ENCODE measurements at regions not wholly inside any gene's neighbourhood (a gene's known extent, or its start where the extent isn't known, plus 50 kb on each side); places are given as distances from the start of the nearest gene placed in this dataset.
A peak's percentile ranks its signal among the peaks of the same experiment; 100 is the strongest.

- no peak for DNase-seq (ENCODE audit: low read depth)
These were observed 91.3 kb downstream of the DHCR7 start for GRCh38 chr11:71356904-71357303.

GRCh38 chr11:71356280-71356876 is 91.8 kb downstream of the DHCR7 start:
- DNase-seq (ENCODE audit: low read depth) = no peak

- no peak for DNase-seq (ENCODE audit: low read depth)
These were observed 92.9 kb downstream of the DHCR7 start for GRCh38 chr11:71355281-71355680.

GRCh38 chr11:71354394-71355105 is 93.6 kb downstream of the DHCR7 start:
- no peak for DNase-seq (ENCODE audit: low read depth)

- DNase-seq (ENCODE audit: low read depth) = no peak
These were observed 95.4 kb downstream of the DHCR7 start for GRCh38 chr11:71352748-71353147.

- no peak for DNase-seq (ENCODE audit: low read depth)
These were observed 96.0 kb downstream of the DHCR7 start for GRCh38 chr11:71352226-71352625.

- DNase-seq (ENCODE audit: low read depth) = no peak
These were observed 97.2 kb upstream of the SHANK2 start for GRCh38 chr11:71349627-71350026.

- DNase-seq (ENCODE audit: low read depth) = no peak
These were observed 91.5 kb upstream of the SHANK2 start for GRCh38 chr11:71343828-71344400.

GRCh38 chr11:71342951-71343827 is 90.8 kb upstream of the SHANK2 start:
- peak; percentile 15 for DNase-seq (ENCODE audit: low read depth)

GRCh38 chr11:71342116-71342515 is 89.7 kb upstream of the SHANK2 start:
- no peak for DNase-seq (ENCODE audit: low read depth)

- DNase-seq (ENCODE audit: low read depth) = no peak
These were observed 89.2 kb upstream of the SHANK2 start for GRCh38 chr11:71341596-71341995.

GRCh38 chr11:71341173-71341572 is 88.8 kb upstream of the SHANK2 start:
- no peak for DNase-seq (ENCODE audit: low read depth)

GRCh38 chr11:71340086-71340606 is 87.8 kb upstream of the SHANK2 start:
- DNase-seq (ENCODE audit: low read depth) = no peak

- DNase-seq (ENCODE audit: low read depth) = no peak
These were observed 87.1 kb upstream of the SHANK2 start for GRCh38 chr11:71339396-71339881.

GRCh38 chr11:71338801-71339395 is 86.5 kb upstream of the SHANK2 start:
- DNase-seq (ENCODE audit: low read depth) = no peak

- no peak for DNase-seq (ENCODE audit: low read depth)
These were observed 84.8 kb upstream of the SHANK2 start for GRCh38 chr11:71336996-71337754.

- DNase-seq (ENCODE audit: low read depth) = no peak
These were observed 84.0 kb upstream of the SHANK2 start for GRCh38 chr11:71336176-71336995.

GRCh38 chr11:71335371-71335770 is 83.0 kb upstream of the SHANK2 start:
- no peak for DNase-seq (ENCODE audit: low read depth)

- no peak for DNase-seq (ENCODE audit: low read depth)
These were observed 81.8 kb upstream of the SHANK2 start for GRCh38 chr11:71334191-71334590.

GRCh38 chr11:71333473-71333872 is 81.1 kb upstream of the SHANK2 start:
- DNase-seq (ENCODE audit: low read depth) = no peak
